ENCODE measurements at regions not wholly inside any gene's neighbourhood (a gene's known extent, or its start where the extent isn't known, plus 50 kb on each side); places are given as distances from the start of the nearest gene placed in this dataset.

GRCh38 chr11:130616573-130616972, 168.1 kb downstream of the ADAMTS15 start:
- no peak for DNase-seq

DNA sequence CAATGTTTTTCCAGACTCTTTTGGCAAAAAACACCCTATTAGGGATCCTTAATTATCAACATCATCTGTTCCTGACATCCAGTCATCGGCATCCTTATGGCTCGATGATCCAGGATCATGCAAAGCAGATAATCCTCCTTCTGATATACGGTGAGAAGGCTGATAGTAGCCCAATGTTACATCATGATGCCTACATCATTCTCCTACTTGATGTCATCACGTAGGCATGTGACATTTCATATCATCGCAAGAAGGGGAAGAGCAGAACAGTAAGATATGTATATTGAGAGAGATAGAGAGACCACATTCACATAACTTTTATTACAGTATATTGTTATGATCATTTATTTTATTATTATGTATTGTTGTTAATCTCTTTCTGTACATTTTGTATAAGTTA, 168.6 kb downstream of the ADAMTS15 start:
- DNase-seq = no peak

DNA sequence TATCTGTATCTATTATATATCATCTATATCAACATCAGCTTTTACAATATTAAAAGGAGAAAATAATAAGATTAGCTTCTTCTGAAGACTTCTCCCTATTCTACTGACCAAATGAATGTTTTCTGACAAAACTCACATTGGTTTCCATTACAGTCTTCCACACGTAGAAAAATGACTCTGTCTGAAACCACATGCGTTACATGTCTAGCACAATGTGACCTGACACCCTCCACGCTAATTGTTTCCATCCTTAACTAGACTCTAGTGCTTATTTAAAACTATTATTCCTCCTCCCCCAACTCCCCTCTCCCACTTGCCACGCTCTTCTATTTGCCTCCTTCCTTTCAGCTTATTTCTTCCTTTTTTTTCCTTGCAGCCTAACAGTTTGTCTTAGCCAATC, 172.1 kb downstream of the ADAMTS15 start:
- no peak for DNase-seq

DNA sequence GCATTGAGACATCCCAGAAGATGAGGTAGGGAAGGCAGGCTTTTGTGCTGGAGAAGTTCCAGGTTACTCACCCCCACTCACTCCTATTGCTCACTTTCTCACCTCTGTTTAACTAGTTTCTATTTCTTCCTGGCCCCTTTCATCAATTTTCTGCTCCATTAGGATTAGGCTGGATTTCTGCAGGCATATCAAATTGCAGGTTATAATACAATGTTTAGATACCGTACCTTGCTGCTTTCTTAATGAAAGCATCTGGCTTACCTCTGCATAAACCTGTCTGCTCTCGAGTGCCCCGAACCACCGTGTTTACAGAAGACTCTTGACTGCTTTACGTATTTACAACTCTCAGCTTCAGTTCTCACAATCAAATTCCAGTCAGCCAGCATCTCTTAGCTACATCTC, 173.7 kb downstream of the ADAMTS15 start:
- no peak for DNase-seq

GRCh38 chr11:130623670-130624668, 175.5 kb downstream of the ADAMTS15 start:
- DNase-seq = no peak

DNA sequence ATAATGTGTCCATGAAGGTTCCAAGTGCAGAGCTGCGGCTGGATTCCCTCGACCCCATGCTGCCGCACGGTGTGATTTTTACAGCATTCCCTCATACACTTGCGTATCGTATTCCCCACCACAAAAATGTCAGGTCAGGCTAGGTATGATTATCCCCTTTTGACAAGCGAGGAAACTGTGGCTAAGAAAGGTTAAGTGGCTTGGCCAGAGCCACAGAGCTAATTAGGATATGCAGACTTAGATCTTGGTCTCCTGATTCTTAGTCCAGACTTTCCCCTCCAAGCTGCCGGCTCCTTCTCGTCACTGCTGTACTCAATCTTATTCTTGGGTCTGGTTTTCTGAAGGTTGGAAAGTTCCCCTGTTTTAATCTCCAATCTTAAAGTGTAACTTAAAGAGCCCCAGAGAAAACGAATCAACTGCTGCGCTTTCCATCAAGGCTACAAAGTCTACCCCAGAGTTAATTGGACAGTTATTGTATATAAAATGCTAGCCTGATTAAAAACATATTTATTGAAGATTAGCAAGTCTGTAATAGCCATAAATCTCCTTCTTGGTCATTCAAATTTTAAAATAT, 176.6 kb downstream of the ADAMTS15 start:
- DNase-seq = no peak

- DNase-seq = no peak
Observed at GRCh38 chr11:130625578-130626306, 177.3 kb downstream of the ADAMTS15 start.

- no peak for DNase-seq
Observed at GRCh38 chr11:130629039-130629438, 180.6 kb downstream of the ADAMTS15 start.

GRCh38 chr11:130631119-130631518, 182.7 kb downstream of the ADAMTS15 start:
- DNase-seq = peak; percentile 17 to 26

GRCh38 chr11:130633466-130633865, 185.0 kb downstream of the ADAMTS15 start:
- no peak for DNase-seq

GRCh38 chr11:130634186-130634585, 185.7 kb downstream of the ADAMTS15 start:
- no peak for DNase-seq

GRCh38 chr11:130634961-130635473, 186.6 kb downstream of the ADAMTS15 start:
- DNase-seq = peak; percentile 21 to 26

GRCh38 chr11:130635937-130636630, 187.6 kb downstream of the ADAMTS15 start:
- no peak for DNase-seq

DNA sequence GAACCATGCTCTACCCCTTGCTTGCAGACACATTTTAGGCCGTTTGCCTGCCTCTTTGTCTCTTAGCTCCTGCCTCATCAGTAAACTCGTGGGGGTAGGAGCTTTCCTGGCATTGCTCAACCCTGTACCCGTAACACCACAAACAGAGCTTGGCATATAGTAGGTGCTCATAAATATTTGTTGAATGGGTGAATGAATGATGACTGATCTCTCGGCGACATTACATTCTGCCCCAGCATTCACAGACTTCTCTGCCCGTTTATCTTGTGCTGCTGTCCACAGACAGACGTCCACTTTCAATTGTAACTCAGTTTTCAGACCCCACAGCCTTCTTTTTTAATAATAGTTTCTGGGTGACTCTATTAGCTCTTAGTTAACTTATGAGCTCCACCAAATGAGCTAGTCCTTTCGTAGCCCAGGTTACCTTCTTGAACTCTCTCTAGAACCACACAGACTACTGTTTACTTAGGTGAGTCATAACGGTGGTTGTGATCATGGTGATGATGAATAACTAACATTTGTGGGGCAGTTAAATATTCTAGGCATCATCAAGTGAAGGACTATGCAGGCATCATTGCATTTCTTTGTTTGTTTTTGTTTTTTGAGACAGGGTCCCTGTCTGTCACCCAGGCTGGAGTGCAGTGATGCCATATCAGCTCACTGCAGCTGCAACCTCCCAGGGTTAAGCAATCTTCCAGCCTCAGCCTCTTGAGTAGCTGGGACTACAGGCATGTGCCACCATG, 188.4 kb downstream of the ADAMTS15 start:
- DNase-seq = no peak

- DNase-seq = no peak
Observed at GRCh38 chr11:130637566-130637965, 189.1 kb downstream of the ADAMTS15 start.

GRCh38 chr11:130638033-130638432, 189.6 kb downstream of the ADAMTS15 start:
- no peak for DNase-seq

GRCh38 chr11:130638624-130639023, 190.2 kb downstream of the ADAMTS15 start:
- DNase-seq = no peak

DNA sequence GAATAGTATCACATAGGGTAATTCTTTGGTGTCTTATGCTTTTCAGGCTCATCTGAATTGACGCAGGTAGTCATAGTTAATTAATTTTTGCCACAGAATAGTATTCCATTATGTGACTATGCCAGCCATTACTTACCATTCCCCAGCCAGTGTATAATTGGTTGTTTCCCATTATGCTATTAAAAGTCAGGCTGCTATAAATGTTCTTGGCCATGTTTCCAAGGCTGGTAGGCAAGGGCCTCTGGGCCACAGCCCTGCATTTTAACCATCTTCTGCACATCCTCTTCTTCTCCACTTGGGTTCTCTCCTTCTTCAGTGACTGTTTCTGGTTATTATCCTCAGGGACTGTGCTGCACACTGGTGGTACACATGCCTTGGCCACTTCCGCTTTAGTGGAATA, 190.9 kb downstream of the ADAMTS15 start:
- no peak for DNase-seq

DNA sequence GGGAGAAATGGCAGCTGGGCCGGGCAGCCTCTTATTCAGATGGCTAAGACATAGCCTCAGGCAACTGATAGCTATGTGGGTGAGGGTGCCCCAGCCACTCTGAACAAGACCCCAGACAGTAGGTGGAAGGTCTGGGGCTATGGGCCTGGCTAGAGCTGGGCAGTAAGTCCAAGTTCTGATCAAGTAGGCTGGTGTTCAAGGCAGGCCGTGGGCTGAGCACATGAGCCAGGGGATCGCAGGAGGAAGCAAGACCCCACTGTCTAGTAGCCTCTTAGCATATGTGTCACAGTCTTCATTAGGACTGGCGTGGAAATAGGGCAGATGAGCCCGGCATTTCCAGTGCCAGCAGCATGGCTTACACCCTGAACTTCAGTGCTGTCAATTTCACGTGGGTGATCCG, 192.1 kb downstream of the ADAMTS15 start:
- no peak for DNase-seq

DNA sequence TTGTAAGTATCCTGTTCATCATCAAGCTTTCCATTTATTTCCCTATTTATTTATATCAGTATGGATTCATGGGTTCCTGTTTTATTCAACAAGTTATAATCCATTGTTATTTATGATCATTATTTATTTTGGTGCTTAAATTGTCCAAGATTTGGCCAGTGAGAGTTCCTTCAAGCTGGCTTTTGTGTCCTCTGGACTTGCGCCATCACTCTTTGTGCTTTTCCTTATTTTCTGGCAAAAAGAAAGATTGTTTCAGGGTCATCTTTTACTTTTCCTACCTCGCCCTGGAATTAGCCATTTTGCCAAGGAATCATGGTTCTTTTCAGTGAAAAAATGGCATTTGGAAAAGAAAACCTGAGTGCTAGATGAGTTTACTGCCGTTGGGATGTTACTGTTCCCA, 193.4 kb downstream of the ADAMTS15 start:
- DNase-seq = no peak

- DNase-seq = no peak
Observed at GRCh38 chr11:130642994-130643393, 194.5 kb downstream of the ADAMTS15 start.

GRCh38 chr11:130644187-130644586, 195.7 kb downstream of the ADAMTS15 start:
- DNase-seq = no peak

All from activated T-cell treated with anti-CD3 and anti-CD28 coated beads, Interleukin-2, amount 50 U/mL, for 48 hours (primary cell).